Cardiac septum (tissue), 1 donor: ENCODE measurements at regions not wholly inside any gene's neighbourhood (a gene's known extent, or its start where the extent isn't known, plus 50 kb on each side); places are given as distances from the start of the nearest gene placed in this dataset.
A peak's percentile ranks its signal among the peaks of the same experiment; 100 is the strongest.
"Not testable (repeated sequence)": the region's sequence is repeated elsewhere in the genome, so short reads cannot be mapped to it uniquely, and the experiment has no call there.

Source experiments
- DNase-seq: peaks from one replicate; pipeline ENCODE4 v3.0.0-alpha.2; 2020; ENCODE audit warnings: low spot score
- intact Hi-C: fragments of 100-400 bp; cut with DNase I; formaldehyde crosslinking; loops from one replicate; pipeline ENCODE4 v1.14.0; 2022
- donor health status: DM: no; HTN: no; CAD: no.

GRCh38 chr6:137316626-137317025, 97.4 kb upstream of the IFNGR1 start:
- intact Hi-C loops: loop anchor here (1.0 kb wide), 1 partner anchor 222 kb away; no protein-coding TSS in a partner anchor
- no peak for DNase-seq

- no peak for DNase-seq
- intact Hi-C loops: no loop called here
These were observed 95.9 kb upstream of the IFNGR1 start for GRCh38 chr6:137315081-137315480.

- intact Hi-C loops: loop anchor here (5.0 kb wide), 2 partner anchors 42 to 97 kb away; partner anchors contain the start of gene IFNGR1
- peak; percentile 84 for DNase-seq
These were observed 95.0 kb upstream of the IFNGR1 start for GRCh38 chr6:137313928-137314855.

GRCh38 chr6:137313211-137313610, 94.0 kb upstream of the IFNGR1 start:
- DNase-seq: no peak
- intact Hi-C loops: loop anchor here (5.0 kb wide), 2 partner anchors 41 to 96 kb away; partner anchors contain the start of gene IFNGR1

GRCh38 chr6:137311940-137312339, 92.8 kb upstream of the IFNGR1 start:
- intact Hi-C loops: loop anchor here (5.0 kb wide), 2 partner anchors 40 to 95 kb away; partner anchors contain the start of gene IFNGR1

GRCh38 chr6:137309078-137309762, 90.0 kb upstream of the IFNGR1 start:
- intact Hi-C loops: no loop called here
- DNase-seq: peak; percentile 92

More at GRCh38 chr6:137311940-137312339, 92.8 kb upstream of the IFNGR1 start:
- DNase-seq: no peak

- intact Hi-C loops: no loop called here
- DNase-seq: no peak
These were observed 88.1 kb upstream of the IFNGR1 start for GRCh38 chr6:137307163-137307854.

- DNase-seq: no peak
- intact Hi-C loops: no loop called here
These were observed 86.5 kb upstream of the IFNGR1 start for GRCh38 chr6:137305691-137306090.

- intact Hi-C loops: no loop called here
These were observed 85.0 kb upstream of the IFNGR1 start for GRCh38 chr6:137304020-137304780.

GRCh38 chr6:137303441-137303840, 84.3 kb upstream of the IFNGR1 start:
- no peak for DNase-seq
- intact Hi-C loops: no loop called here

More at GRCh38 chr6:137304020-137304780, 85.0 kb upstream of the IFNGR1 start:
- DNase-seq: no peak

- intact Hi-C loops: no loop called here
- DNase-seq: no peak
These were observed 80.5 kb upstream of the IFNGR1 start for GRCh38 chr6:137299681-137300080.

GRCh38 chr6:137297887-137298286, 78.7 kb upstream of the IFNGR1 start:
- intact Hi-C loops: no loop called here
- no peak for DNase-seq

- DNase-seq, intact Hi-C loops: not testable (repeated sequence)
These were observed 73.1 kb upstream of the IFNGR1 start for GRCh38 chr6:137292326-137292725.

GRCh38 chr6:137291441-137291840, 72.3 kb upstream of the IFNGR1 start:
- DNase-seq: peak; percentile 84
- intact Hi-C loops: no loop called here

- DNase-seq: no peak
- intact Hi-C loops: no loop called here
These were observed 71.5 kb upstream of the IFNGR1 start for GRCh38 chr6:137290601-137291261.

- DNase-seq: no peak
- intact Hi-C loops: no loop called here
These were observed 67.7 kb upstream of the IFNGR1 start for GRCh38 chr6:137286916-137287315.

GRCh38 chr6:137286368-137286767, 67.2 kb upstream of the IFNGR1 start:
- intact Hi-C loops: no loop called here

GRCh38 chr6:137284811-137285110, 65.6 kb upstream of the IFNGR1 start:
- intact Hi-C loops: no loop called here
- no peak for DNase-seq

More at GRCh38 chr6:137286368-137286767, 67.2 kb upstream of the IFNGR1 start:
- DNase-seq: no peak
